HG02588 (cell line): ENCODE measurements at regions not wholly inside any gene's neighbourhood (a gene's known extent, or its start where the extent isn't known, plus 50 kb on each side); places are given as distances from the start of the nearest gene placed in this dataset.
A peak's percentile ranks its signal among the peaks of the same experiment; 100 is the strongest.

Experiments
- ATAC-seq: cut with Tn5 transposase; IDR thresholded peaks from one replicate; pipeline ENCODE4 v1.9.1; 2021; ENCODE audit warnings: mild to moderate bottlenecking, moderate library complexity; ENCODE audit not compliant: unreplicated experiment

DNA sequence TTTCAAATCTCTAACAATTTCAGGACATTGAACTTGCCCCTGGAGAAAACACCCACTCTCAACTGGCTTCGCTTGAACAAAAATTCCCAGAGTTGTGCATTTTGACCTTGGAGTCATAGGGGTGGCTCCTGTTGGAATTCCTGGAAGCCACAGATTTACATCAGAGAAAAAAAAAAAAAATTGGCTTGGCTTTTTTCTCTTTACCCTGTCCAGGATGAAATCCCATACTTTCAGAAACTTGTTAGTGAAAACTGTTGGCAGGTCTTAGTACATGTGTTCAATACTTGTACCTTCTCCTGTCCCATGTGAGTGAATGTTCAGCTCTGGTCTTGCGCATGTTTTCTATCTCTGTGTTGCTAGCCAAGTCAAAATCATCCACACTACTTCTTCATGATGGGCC is 228.8 kb downstream of the TGFB2 start:
- ATAC-seq = no peak

DNA sequence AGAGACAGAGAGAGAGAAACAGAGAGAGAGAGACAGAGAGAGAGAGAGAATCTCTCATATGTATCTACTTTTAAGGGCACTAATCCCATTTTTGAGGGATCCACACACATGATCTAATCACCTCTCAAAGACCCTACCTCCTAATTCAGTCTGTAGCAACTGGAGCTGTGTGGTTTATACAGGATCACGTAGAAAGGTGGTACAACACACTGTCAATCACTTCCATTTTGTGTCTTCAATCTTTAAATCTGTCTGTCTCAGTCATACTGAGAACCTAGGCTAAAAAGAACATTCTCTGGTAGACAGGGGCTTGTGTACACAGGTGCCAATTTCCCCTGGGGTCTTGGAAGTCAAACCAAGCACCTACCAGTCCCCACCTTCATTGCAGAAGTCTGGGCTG is 229.9 kb downstream of the TGFB2 start:
- no peak for ATAC-seq

DNA sequence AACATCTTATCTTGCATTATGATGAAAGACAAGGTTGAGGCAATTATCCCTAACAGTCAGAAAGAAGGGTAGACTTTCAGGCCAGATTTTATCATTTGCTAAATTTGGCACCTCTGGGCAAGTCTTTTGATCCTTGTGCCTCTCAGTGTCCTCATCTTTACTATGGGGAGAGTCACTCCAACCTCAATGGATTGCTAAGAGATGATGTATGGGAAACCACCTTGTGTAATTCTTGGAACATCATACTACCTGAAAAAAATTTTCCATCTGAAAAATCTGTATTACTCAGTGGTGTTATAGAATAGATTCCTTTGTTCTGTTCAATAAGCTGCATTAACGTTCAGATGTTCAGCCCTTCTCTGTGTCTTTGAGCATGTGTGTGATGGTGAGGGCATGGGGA is 230.7 kb downstream of the TGFB2 start:
- ATAC-seq = no peak

DNA sequence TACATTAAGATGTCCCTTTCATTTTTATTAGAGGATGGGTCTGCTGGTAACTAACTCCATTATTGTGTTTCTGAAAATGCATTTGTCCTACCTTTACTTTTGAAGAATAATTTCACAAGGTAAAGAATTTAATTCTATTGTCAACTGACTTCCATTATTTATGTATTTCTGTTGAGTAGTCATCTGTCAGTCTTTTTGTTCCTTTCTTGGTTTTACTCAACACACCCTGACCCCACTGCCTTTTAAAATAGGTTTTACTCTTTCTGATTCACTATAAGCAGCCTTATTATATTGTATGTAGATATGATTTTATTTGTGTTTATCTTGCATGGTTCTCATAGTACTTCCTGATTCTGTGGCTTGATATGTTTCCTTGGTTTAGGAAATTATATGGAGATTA is 237.5 kb downstream of the TGFB2 start:
- ATAC-seq = no peak

DNA sequence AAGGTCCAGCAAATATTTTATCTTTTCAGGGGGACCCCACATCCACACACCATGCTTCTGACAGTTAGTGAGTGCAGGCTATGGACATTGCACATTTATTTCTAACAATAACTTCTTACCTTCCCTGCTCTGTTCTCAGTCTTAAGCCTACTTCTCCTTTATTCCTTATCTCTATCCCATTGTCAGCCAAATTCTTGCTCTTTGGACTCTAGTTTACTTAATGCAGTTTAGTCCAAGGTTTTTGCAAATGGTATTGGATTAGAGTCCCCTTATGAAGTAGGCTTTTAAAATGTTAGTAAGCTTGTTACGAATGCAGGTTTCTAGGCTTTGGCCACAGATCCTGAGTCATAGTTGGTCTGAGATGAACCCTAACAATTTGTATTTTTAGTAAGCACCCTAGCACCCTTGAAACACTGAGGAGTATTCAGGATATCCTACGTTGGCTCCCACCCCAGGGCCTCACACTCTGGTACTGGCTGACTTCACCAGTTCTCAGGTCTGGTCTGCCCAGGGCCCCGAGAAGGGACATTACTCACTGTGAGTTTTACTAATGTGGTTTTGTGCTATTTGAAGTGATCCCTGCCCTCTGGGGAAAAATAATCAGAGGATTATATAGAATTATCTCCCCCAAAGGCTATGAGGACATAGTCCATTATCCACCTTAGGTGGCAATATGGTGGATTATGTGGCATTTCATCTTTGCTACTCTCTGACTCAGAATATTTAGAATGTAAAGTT is 239.5 kb downstream of the TGFB2 start:
- no peak for ATAC-seq

DNA sequence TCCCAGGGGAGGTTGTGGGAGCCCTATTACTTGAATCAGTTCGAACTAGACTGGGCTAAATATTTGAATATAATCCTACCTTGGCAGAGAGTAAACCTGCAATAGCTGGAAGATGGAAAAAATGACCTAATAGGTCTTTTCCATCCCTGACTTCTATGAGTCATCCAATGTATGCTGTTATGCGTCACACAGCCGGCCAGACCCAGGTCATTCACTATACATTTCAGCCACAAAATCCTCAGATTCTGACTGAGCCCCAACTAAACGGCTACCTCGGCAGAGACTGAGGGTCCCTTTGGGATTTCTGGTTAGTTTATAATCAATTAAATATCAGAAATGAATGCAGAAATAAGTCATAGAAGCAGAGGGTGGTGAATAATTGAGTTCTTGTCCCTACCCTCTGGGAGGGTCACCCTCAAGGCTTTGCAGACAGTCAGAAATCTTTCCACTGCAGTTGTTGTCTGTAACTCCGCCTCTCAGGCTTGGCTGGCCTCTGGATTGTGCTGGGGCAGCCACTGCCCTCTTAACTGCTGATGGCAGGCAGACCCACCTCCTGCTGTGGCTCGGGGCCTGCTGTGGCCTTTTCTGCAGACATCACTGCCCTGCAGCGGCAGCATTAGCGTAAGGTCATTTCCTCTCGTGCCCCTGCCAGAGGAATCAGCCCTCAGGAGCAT is 240.5 kb downstream of the TGFB2 start:
- peak; percentile 66 for ATAC-seq

DNA sequence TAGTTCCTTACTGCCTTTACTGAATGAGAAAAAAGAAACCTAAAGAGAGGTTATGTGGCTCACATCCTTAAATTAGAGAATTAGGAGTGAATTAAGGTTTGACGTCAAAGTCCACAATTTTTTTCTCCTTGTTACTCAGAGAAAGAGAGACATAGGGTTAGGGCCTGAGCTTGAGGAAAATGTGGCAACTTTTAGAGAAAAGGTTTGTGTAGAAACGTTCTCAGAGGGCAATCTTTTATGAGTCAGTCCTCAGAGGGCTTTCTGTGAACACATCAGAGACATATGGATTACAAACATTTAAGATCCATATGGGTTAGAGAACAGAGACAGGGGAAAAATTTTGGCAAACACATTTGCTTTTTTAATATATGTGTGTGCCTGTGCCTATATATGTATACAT is 242.8 kb downstream of the TGFB2 start:
- no peak for ATAC-seq

DNA sequence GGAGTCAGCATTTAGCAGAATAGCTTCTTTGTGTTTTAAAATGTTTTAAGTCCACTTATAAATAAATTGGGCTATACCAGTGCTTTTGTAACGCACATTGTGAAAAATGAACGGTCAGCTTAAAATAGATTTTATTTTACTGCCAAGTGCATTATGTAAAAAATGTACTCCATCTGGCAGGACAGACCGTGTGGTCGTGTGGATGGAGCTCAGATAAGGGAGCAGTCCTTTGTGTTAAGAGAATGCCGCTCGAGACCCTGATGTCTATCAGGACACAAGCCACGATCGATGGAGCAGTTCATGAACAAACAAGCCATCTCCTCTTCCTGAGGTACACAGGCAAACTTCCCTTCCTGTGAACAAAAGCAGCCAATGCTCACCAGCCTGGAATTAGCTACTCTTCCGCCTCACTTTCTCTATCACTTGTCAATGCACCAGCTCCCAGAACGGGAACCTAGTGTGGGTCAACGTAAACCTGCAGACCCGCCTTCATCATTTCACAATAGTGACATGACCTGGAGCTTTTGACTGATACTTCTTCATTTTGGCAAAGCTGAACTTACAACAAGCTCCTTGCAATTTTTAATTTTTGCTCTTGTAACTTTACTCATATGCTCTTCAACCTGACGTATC is 243.5 kb downstream of the TGFB2 start:
- ATAC-seq = no peak

DNA sequence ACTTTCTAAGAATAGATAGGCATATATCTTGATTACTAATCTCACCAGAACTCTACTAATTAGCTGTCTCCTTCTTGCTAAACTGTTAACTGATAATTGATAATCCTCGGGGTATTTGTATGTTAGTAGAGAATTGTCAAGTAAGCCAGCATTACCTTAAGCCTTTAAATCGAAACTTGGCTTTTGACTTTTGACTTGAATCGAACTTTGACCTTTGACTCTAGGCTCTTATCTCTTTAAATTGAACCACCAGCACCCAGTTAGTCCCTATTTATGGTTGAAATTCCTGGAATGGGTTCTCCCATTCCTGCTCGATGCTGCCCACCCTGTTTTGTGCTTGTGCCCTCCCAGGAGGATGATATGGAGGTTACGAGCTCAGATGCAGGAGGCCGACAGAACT is 244.4 kb downstream of the TGFB2 start:
- ATAC-seq = no peak

DNA sequence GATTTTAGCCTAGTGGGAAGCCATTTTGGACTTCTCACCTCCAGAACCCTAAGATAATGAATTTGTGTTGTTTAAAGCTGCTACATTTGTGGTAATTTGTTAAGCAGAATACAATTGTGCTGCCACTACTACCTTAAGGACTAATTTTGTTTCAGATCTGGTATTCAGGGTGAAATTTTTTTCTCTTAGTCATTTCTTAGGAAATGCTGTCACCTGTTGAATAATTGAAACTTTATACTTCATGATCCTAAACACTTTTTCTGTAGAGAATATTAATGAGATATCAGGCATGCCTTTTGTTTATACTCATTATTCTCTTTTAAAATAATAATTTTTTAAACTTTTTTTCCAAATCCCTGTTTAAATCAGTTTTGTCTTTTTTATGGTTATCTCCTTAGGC is 246.8 kb downstream of the TGFB2 start:
- no peak for ATAC-seq

DNA sequence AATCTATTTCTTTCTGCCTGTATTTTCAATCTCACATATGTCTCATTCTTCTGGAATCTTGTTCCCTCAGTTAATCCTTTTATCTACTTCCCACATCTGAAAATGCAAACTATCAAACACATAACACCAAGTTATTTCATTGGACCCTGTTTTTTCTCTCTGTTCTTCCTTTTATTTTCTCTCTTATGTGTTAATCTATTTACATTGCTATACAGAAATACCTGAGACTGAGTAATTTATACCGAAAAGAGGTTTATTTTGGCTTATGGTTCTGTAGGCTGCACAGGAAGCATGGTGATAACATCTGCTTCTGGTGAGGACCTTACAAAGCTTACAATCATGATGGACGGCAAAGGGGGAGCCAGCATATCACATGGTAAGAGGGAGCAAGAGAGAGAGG is 247.6 kb downstream of the TGFB2 start:
- ATAC-seq = no peak

DNA sequence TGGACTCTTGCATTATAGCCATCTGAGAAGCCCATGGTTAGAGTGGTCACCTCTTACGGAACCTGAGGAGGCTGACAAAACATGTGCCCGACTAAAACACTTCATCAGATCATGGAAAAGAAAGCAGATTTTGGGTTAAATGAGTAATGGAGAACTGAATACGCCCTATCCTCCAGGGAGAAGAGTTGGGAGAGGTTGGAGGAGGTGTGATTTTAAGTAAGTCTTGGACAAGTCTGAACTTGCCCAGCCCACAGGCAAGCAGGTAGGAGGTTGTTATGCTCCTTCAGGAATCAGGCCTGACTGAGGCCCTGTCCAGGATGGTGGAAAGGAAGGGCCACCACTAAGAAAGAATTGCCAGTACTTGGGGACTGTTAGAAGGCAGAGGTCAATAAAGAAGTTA is 255.8 kb downstream of the TGFB2 start:
- ATAC-seq = no peak

DNA sequence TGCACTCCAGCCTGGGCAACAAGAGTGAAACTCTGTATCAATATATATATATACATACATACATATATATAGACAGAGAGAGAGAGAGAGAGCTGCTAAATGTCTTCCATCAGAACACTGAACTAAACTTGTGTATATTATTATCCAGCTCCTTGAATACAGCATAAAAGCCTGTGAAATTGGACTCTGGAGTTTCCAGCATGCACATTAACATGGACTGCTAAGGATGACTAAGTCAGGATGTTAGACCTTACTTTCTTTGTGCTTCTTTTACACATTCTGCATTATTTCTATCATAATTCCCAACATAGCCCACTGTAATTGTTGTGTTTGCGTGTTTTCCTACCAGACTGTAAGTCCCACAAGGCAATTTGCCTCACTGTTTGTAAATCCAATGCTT is 259.1 kb downstream of the TGFB2 start:
- ATAC-seq = no peak

DNA sequence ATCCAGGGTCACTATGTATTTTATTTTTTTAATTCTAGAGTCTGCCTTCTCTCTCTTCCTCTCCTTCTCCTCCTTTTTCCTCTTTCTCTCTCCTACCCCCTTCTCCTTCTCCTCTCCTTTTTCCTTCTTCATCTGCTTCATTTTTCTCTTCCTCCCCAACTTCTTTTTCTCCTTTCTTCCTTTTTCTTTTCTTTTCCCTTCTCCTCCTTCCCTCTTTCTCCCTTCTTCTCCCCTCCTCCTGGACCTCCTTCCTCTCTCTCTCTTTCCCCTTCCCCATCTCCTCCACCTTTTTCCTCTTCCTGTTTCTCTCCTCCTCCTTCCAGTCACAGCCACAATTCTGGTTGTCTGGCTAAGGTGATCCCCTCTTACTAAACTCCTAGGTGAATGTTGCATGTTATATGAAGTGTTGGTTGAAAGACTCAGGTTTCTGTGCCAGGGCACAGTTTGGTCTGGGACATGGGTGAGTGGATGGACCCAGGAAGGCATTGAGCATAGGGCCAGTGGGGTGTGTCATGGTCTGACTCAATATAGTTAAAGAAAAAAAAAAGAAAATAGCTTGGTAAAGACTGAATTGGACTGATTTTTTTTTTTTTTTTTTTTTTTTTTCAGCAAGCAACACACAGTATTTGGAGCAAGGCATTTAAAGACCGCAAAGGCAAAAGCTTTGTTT is 266.9 kb downstream of the TGFB2 start:
- ATAC-seq = no peak

DNA sequence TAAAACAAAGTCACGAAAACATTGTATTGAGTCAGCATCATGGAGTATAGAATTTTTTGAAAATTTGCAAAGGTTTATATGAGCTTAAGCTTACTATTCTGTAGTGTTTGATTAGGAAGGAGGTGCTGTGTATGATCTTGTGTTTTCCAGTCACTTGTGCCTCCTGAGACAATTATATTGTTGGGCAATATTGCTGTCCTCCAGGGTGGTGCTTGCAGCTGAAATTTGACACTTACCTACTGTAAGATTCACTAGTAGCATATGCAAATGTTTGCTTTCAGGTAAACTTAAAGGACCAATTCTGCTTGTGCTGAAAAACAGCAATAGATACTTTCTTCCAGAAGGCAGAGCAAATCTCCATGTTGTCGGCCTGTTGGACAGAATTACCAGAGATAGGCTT is 268.0 kb downstream of the TGFB2 start:
- ATAC-seq = no peak

DNA sequence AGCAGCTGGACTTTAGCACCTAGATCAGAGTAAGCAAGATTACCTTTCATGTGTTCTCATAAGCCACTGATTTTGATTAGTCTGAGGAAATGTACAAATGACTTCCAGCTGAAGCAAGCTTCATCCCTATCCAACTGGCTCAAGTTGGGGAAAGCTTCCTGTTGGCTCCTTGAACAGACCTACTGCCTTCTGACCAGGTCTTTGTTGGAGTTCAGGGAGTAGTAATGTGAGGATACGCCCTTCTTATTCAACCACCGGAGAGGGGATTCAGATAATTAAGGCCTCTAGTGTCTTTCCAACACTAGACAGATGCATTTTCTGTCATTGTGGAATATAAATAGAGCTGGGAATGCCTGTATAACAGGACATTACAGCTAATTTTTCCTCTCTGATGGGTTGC is 268.9 kb downstream of the TGFB2 start:
- no peak for ATAC-seq

DNA sequence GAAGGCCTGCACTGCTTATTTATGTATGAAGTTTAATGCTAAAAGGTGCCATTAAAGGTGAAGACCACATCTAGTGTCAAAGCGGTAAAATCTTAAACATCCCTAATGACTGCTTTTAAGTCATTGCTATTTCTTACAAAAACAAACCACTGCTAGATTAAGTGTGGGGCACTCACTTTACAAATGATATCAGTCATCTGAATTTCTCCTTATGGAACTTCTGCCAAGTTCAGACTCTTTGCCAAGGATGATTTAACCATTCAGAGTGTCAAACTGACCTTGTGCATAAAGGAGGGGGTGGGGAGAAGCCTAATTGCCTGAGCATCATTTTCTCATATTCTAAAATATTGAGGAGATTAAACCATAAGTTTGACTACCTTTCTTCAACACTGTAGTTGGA is 271.5 kb downstream of the TGFB2 start:
- ATAC-seq = no peak

DNA sequence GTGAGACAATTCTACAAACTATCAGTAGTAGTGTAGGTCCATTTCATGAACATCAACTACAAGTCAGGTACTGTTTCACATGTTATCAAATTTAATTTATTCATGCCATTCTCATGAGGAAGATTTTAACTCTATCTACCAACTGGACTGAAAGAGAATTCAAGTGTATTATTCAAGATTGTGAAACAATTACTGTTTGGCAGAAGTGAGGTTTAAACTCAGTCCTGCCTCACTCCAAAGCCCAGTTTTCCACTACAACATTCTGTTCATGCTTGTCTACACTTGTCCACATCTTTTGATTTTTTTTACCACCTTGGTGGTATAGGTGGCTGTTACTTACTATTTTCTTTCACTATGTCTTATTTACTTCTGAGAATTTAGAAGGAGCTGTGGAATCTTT is 272.9 kb downstream of the TGFB2 start:
- no peak for ATAC-seq

DNA sequence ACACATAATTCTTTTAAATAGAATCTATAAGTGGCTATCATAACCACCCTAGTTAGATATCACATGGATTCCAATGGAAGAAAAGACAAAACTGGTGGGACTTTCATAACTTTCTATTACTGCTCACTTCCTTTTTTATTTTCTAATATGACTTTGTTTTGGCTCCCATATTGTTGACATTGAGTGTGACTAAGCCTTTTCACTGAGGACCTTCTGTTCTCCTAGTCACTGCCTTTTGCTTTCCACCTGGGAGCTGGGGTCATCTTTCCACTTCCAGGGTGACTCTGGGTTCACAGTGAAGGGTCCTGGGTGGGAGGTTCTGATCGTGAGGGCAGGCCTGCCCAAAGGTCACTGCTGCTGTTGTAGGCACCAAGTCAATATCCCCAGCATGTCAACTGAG is 275.8 kb downstream of the TGFB2 start:
- ATAC-seq = no peak

DNA sequence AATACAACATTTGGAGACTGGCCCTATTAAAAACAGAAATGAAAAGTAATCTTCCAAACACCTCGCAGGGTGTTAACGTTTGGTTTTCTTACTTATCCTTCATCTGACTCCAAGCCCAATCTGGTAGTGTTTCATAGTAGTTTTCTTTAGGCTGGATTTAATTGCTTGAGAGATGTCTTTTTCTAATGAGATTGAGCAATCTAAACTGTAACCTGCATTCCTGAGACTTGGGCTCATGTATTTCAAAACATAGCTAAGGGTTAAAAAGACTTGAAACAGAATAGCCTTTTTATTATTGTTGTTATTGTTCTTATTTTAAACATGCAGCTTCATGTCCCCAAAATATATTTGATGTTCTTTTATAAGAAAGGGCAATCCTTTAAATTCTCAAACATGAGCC is 278.9 kb downstream of the TGFB2 start:
- no peak for ATAC-seq

DNA sequence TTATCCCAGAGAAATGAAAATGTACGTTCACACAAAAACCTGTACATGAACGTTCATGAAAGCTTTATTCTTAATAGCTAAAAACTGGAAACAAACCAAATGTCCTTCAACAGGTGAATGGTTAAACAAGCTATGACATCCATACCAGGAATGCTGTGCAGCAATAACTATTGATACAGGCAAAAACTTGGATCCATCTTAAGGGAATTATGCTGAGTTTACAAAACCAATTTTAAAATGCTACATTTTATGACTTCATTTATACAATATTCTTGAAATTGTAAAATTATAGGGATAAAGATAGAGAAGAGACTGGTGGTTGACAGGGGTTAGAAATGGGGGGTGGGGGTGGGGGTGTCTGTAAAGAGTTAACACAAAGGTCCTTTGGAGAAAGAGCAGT is 280.3 kb downstream of the TGFB2 start:
- no peak for ATAC-seq
